ENCODE measurements at regions not wholly inside any gene's neighbourhood (a gene's known extent, or its start where the extent isn't known, plus 50 kb on each side); places are given as distances from the start of the nearest gene placed in this dataset.

- TF ChIP-seq, protein P1, sequence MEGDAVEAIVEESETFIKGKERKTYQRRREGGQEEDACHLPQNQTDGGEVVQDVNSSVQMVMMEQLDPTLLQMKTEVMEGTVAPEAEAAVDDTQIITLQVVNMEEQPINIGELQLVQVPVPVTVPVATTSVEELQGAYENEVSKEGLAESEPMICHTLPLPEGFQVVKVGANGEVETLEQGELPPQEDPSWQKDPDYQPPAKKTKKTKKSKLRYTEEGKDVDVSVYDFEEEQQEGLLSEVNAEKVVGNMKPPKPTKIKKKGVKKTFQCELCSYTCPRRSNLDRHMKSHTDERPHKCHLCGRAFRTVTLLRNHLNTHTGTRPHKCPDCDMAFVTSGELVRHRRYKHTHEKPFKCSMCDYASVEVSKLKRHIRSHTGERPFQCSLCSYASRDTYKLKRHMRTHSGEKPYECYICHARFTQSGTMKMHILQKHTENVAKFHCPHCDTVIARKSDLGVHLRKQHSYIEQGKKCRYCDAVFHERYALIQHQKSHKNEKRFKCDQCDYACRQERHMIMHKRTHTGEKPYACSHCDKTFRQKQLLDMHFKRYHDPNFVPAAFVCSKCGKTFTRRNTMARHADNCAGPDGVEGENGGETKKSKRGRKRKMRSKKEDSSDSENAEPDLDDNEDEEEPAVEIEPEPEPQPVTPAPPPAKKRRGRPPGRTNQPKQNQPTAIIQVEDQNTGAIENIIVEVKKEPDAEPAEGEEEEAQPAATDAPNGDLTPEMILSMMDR (IDR thresholded peaks at IDR 0.05): no peak
- TF ChIP-seq POLR2A (IDR thresholded peaks at IDR 0.05): no peak
- TF ChIP-seq POLR2AphosphoS5 (IDR thresholded peaks at IDR 0.05): no peak
These were observed 200.0 kb downstream of the MELK start for GRCh38 chr9:36772449-36773403.

Measured in prostate gland (tissue), 2 donors.